Esophagus squamous epithelium (tissue), 4 donors: ENCODE measurements at regions not wholly inside any gene's neighbourhood (a gene's known extent, or its start where the extent isn't known, plus 50 kb on each side); places are given as distances from the start of the nearest gene placed in this dataset.

Source experiments
- POLR2A ChIP-seq, 4 donors: fragments of 450-650 bp; IDR thresholded peaks; one replicate each; pipeline ENCODE4 v1.6.1; 2017; ENCODE audit warnings: antibody characterized with exemption in 4 of 4, mild to moderate bottlenecking in 4 of 4, moderate library complexity in 3 of 4
- TF ChIP-seq, protein P1 (sequence below), 6 experiments: fragments of 450-650 bp in 4 of 6; fragments of 200-600 bp in 2 of 6; sonication (generic) in 2 of 6; IDR thresholded peaks; one replicate each; pipeline ENCODE4 v1.5.1; 2016 to 2019; ENCODE audit warnings: antibody characterized with exemption in 6 of 6, mild to moderate bottlenecking in 4 of 6, moderate library complexity in 4 of 6

GRCh38 chr16:88128556-88128955 lies 177.3 kb downstream of the BANP start:
- TF ChIP-seq POLR2A (IDR thresholded peaks at IDR 0.05), result no peak
- TF ChIP-seq, protein P1, sequence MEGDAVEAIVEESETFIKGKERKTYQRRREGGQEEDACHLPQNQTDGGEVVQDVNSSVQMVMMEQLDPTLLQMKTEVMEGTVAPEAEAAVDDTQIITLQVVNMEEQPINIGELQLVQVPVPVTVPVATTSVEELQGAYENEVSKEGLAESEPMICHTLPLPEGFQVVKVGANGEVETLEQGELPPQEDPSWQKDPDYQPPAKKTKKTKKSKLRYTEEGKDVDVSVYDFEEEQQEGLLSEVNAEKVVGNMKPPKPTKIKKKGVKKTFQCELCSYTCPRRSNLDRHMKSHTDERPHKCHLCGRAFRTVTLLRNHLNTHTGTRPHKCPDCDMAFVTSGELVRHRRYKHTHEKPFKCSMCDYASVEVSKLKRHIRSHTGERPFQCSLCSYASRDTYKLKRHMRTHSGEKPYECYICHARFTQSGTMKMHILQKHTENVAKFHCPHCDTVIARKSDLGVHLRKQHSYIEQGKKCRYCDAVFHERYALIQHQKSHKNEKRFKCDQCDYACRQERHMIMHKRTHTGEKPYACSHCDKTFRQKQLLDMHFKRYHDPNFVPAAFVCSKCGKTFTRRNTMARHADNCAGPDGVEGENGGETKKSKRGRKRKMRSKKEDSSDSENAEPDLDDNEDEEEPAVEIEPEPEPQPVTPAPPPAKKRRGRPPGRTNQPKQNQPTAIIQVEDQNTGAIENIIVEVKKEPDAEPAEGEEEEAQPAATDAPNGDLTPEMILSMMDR (IDR thresholded peaks at IDR 0.05), result no peak
